ENCODE measurements at regions not wholly inside any gene's neighbourhood (a gene's known extent, or its start where the extent isn't known, plus 50 kb on each side); places are given as distances from the start of the nearest gene placed in this dataset.

GRCh38 chr14:45641541-45641940, 388.5 kb upstream of the MIS18BP1 start:
- TF ChIP-seq EZH2phosphoT487 (IDR thresholded peaks at IDR 0.05; ENCODE audit: borderline replicate concordance, low read depth) (no peak), MAX (IDR thresholded peaks at IDR 0.05; ENCODE audit: low read depth) (no peak), FOXM1 (IDR thresholded peaks at IDR 0.05; ENCODE audit: low read depth) (no peak), TAF1 (IDR thresholded peaks at IDR 0.05; ENCODE audit: borderline replicate concordance, low read depth, low read length) (no peak), ZBTB33 (IDR thresholded peaks at IDR 0.05; ENCODE audit: borderline replicate concordance, low read depth) (no peak), RCOR1 (IDR thresholded peaks at IDR 0.05; ENCODE audit: low read length) (no peak), TCF12 (IDR thresholded peaks at IDR 0.05) (no peak), GATA2 (CRISPR knock-in tag; IDR thresholded peaks at IDR 0.05) (no peak), SIN3A (IDR thresholded peaks at IDR 0.05; ENCODE audit: borderline replicate concordance, low read depth, low read length) (no peak), EP300 (IDR thresholded peaks at IDR 0.05; ENCODE audit: borderline replicate concordance in 1 of 2, low read depth in 1 of 2, low read length in 1 of 2) (no peak), NFIC (IDR thresholded peaks at IDR 0.05; ENCODE audit: borderline replicate concordance) (no peak), FOXJ3 (CRISPR knock-in tag; IDR thresholded peaks at IDR 0.05) (no peak)
- TF ChIP-seq, protein P1, sequence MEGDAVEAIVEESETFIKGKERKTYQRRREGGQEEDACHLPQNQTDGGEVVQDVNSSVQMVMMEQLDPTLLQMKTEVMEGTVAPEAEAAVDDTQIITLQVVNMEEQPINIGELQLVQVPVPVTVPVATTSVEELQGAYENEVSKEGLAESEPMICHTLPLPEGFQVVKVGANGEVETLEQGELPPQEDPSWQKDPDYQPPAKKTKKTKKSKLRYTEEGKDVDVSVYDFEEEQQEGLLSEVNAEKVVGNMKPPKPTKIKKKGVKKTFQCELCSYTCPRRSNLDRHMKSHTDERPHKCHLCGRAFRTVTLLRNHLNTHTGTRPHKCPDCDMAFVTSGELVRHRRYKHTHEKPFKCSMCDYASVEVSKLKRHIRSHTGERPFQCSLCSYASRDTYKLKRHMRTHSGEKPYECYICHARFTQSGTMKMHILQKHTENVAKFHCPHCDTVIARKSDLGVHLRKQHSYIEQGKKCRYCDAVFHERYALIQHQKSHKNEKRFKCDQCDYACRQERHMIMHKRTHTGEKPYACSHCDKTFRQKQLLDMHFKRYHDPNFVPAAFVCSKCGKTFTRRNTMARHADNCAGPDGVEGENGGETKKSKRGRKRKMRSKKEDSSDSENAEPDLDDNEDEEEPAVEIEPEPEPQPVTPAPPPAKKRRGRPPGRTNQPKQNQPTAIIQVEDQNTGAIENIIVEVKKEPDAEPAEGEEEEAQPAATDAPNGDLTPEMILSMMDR (IDR thresholded peaks at IDR 0.05), result no peak
- TF ChIP-seq, protein P2, sequence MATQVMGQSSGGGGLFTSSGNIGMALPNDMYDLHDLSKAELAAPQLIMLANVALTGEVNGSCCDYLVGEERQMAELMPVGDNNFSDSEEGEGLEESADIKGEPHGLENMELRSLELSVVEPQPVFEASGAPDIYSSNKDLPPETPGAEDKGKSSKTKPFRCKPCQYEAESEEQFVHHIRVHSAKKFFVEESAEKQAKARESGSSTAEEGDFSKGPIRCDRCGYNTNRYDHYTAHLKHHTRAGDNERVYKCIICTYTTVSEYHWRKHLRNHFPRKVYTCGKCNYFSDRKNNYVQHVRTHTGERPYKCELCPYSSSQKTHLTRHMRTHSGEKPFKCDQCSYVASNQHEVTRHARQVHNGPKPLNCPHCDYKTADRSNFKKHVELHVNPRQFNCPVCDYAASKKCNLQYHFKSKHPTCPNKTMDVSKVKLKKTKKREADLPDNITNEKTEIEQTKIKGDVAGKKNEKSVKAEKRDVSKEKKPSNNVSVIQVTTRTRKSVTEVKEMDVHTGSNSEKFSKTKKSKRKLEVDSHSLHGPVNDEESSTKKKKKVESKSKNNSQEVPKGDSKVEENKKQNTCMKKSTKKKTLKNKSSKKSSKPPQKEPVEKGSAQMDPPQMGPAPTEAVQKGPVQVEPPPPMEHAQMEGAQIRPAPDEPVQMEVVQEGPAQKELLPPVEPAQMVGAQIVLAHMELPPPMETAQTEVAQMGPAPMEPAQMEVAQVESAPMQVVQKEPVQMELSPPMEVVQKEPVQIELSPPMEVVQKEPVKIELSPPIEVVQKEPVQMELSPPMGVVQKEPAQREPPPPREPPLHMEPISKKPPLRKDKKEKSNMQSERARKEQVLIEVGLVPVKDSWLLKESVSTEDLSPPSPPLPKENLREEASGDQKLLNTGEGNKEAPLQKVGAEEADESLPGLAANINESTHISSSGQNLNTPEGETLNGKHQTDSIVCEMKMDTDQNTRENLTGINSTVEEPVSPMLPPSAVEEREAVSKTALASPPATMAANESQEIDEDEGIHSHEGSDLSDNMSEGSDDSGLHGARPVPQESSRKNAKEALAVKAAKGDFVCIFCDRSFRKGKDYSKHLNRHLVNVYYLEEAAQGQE (IDR thresholded peaks at IDR 0.05; ENCODE audit: low read depth, low read length), result no peak
